CD4-positive, alpha-beta T cell treated with Interleukin-4 for 4 hours (primary cell): ENCODE measurements at regions not wholly inside any gene's neighbourhood (a gene's known extent, or its start where the extent isn't known, plus 50 kb on each side); places are given as distances from the start of the nearest gene placed in this dataset.
"Not testable (repeated sequence)": the region's sequence is repeated elsewhere in the genome, so short reads cannot be mapped to it uniquely, and the experiment has no call there.

Experiments used
- DNase-seq: peaks from one replicate; pipeline ENCODE4 v3.0.0-alpha.2; 2020

DNA sequence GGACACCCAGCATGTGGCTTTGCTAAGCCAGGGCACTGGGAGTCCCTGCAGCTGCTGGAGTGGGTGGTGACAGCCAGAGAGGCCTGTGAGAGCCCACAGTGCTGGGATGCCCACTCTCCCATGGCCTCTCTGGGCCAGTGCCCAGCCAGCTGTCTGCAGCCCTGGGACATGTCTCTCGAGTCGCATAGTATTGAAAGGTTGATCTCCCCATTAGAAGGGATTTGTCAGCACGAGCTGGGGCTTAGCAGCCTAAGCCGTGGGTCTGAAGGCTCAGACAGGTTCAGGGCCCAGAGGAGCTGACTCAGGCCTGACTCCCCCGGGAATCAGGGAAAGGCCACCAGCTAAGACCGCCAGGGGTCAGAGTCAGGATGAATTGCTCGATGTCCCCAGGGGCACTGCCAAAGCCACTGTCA is 53.5 kb downstream of the FOXD2 start:
- no peak for DNase-seq

GRCh38 chr1:47495176-47495713 is 57.4 kb downstream of the FOXD2 start:
- no peak for DNase-seq

GRCh38 chr1:47498551-47498950 is 60.7 kb downstream of the FOXD2 start:
- DNase-seq, result no peak

DNA sequence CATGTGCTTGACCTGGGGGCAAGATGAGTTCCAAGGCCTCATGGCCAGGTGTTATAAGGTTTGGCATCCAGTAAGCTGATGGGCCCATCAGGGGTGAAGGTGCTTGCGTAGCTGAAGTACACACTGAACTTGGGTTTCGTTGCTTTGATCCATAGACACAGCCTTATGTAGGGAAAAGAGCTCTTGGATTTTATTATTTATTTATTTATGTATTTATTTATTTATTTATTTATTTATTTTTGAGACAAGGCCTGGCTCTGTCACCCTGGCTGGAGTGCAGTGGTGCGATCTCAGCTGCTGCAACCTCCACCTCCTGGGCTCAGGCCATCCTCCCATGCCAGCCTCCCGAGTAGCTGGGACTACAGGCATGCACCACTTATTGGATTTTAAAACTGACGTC is 63.2 kb downstream of the FOXD2 start:
- no peak for DNase-seq

DNA sequence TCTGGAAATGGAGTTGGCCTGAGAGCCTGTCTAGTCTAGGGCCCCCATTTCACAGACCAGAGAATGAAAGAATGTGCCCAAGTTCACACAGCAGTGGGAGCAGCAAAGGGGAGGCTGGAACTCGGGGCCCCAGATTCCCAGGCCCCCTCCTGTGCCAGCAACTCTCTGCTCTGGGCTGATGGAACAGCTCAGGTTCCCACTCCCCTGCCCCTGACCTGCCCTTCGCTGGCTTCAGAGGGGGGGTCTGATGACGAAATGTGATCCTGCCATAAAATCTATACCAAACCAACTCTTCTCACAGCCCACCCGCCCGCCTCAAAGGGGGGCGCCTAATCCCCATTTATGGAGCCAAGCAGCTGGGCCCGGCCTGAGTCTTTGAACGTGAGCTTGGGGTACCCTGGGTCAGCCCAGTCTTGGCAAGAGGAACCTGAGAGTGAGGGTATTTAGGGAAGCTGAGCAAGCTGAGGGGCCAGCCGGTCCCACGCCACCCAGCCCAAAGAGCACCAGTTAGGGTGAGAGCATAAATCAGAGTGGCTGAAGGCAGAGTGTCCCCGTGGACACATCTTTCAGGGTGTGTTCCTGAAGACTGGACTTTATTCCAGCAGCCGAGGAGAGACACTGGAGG is 65.0 kb downstream of the FOXD2 start:
- no peak for DNase-seq

GRCh38 chr1:47504840-47505239 is 67.0 kb downstream of the FOXD2 start:
- not testable (repeated sequence) for DNase-seq

DNA sequence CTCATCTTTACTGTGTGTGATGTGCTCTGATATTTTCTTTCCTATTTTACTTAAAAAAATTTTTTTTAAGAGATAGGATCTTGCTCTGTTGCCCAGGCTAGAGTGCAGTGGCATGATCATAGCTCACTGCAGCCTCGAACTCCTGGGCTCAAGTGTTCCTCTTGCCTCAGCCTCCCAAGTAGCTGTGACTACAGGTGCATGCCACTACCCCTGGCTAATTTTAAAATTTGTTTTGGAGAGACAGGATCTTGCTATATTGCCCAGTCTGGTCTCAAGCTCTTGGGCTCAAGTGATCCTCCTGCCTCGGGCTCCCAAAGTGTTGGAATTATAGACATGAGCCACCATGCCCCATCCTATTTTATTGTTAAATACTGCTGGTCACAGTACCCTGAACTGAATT is 67.4 kb downstream of the FOXD2 start:
- DNase-seq, result no peak

DNA sequence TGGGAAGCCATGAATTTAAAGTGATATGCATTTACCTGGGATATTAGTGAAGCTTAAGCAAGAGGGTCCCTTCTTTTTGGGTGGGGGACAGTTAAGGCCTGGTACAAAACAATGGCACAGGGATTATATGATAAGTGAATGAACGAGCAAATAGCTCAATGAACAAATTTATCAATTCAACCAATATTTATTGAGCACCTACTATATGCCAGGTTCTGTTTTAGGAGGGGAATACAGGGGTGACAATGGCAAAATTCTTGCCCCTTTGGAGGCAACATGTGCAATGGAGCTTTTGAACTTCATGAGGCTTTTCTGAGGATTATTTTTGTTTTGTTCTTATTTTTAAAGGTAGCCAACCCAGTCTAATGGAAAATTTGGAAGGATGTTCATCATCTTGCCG is 68.2 kb downstream of the FOXD2 start:
- DNase-seq, result no peak

GRCh38 chr1:47507144-47507543 is 69.3 kb downstream of the FOXD2 start:
- DNase-seq, result no peak

DNA sequence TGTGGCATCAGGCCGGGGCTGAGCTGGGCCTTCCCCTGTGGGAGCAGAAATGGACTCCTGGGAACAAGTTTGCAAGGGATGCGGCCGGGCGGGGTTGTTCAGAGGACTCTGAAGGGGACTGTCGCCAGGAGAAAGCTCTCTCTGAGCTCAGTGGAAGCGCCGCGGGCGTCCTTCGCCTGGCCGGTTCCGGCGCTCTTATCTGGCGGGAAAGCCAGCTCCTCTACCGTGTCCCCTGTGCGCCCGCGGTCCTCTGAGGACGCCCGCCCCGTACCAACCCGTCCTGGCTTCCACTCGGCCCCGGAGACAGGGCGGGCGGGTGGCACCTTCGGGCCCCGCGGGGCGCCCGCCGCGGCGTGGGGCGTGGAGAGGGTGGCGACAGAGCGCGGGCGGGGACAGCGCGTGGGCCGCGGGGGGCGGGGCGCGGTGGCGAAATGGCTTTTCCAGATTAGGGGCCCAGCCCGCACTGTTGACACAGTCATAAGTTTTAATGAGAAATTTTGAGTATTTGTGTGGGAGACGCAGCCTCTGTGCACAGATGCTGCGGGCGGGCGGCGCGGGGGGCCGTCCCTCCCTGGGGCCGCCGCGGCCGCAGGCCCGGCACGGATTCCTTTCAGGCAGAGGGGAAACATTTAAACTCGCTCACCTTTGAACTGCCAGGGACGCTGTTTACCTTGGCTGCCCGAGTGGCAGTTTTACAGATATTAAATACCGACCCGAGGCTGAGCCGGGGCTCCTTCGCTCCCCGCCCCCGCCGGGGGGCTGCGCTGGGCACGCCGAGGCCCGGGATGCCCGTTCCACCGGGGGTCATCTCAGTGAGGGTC is 70.2 kb downstream of the FOXD2 start:
- DNase-seq, result no peak

- DNase-seq, result no peak
These were observed 71.0 kb downstream of the FOXD2 start for GRCh38 chr1:47508702-47509431.

- no peak for DNase-seq
These were observed 72.5 kb downstream of the FOXD2 start for GRCh38 chr1:47510282-47510811.

GRCh38 chr1:47511825-47512224 is 74.0 kb downstream of the FOXD2 start:
- no peak for DNase-seq

DNA sequence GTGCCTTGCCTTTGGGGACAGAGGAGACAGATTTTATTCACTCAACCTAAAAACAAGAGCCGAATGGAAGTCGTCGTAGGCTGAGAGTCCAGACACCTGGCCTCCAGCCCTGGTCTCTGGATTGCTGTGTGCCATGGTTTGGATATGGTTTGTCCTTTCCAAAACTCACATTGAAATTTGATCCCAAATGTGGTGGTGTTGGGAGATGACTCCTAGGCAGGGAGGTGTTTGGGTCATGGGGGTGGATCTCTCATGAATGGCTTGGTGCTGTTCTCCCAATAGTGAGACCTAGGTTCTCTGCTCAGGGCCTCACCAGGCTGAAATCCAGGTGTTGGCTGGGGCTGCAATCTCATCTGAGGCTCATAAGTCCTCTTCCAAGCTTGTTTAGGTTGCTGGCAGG is 75.5 kb downstream of the FOXD2 start:
- no peak for DNase-seq

- no peak for DNase-seq
These were observed 76.4 kb downstream of the FOXD2 start for GRCh38 chr1:47514229-47514628.

- no peak for DNase-seq
These were observed 77.4 kb downstream of the FOXD2 start for GRCh38 chr1:47515164-47515789.

DNA sequence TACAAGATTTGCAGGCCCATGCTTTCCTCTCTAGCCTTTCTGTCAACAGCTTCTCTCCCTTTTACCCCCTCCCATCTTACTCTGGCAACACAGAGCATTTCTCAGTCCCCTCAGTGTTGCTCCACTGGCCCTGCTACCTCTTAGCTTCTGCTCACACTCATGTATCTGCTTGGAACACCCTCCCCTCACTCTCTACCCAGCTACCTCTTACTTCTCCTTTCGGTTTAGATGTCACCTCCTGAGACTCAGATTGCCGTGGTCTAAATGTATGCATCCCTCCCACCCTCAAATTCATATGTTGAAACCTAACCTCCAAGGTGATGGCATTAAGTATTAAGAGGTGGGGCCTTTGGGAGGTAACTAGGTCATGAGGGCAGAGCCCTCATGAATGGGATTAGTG is 80.1 kb downstream of the FOXD2 start:
- no peak for DNase-seq

- DNase-seq, result no peak
These were observed 81.6 kb downstream of the FOXD2 start for GRCh38 chr1:47519491-47519890.

GRCh38 chr1:47519971-47520370 is 82.1 kb downstream of the FOXD2 start:
- DNase-seq, result no peak

GRCh38 chr1:47521034-47521881 is 83.4 kb downstream of the FOXD2 start:
- no peak for DNase-seq

GRCh38 chr1:47522935-47523834 is 85.3 kb downstream of the FOXD2 start:
- no peak for DNase-seq
